ENCODE measurements at regions not wholly inside any gene's neighbourhood (a gene's known extent, or its start where the extent isn't known, plus 50 kb on each side); places are given as distances from the start of the nearest gene placed in this dataset.

GRCh38 chr1:174072581-174072980, 50.4 kb upstream of the RC3H1 start (continued):
- TF ChIP-seq ZNF462 (CRISPR knock-in tag; IDR thresholded peaks at IDR 0.05) (no peak), EZH2phosphoT487 (IDR thresholded peaks at IDR 0.05; ENCODE audit: unreplicated experiment) (no peak)

Measured in GM23338 (cell line).